ENCODE measurements at regions not wholly inside any gene's neighbourhood (a gene's known extent, or its start where the extent isn't known, plus 50 kb on each side); places are given as distances from the start of the nearest gene placed in this dataset.

DNA sequence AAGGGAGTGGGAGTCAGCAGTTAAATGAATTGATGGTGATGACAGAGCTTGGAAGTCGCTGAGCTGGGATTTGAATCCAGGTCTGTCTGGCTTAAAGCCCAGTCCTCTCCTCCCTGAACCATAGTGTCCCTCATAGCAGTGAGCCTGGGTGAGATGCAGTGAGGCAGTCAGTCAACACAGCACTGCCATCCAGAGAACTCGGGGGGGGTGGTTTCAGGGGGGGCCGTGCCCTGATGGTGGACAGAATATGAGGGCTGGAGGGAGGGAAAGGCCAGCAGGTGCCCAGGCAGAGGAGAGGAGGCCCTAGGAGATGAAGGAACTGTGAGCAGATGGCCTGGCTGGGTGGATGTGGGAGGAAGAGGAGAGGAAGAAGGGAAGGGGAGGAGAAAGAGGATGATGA is 405.6 kb downstream of the PTPRU start:
- no peak for DNase-seq (ENCODE audit: low read depth)
- Histone ChIP-seq H3K36me3 (ENCODE audit: control insufficient read depth, insufficient read depth, low read length) (no peaks in the 10 kb centered on the region), H3K27me3 (ENCODE audit: control insufficient read depth, insufficient read depth, low read length) (no peaks in the 10 kb centered on the region), H3K4me3 (ENCODE audit: low read depth, low read length) (no peak overlapping the region)
- TF ChIP-seq, protein P1, sequence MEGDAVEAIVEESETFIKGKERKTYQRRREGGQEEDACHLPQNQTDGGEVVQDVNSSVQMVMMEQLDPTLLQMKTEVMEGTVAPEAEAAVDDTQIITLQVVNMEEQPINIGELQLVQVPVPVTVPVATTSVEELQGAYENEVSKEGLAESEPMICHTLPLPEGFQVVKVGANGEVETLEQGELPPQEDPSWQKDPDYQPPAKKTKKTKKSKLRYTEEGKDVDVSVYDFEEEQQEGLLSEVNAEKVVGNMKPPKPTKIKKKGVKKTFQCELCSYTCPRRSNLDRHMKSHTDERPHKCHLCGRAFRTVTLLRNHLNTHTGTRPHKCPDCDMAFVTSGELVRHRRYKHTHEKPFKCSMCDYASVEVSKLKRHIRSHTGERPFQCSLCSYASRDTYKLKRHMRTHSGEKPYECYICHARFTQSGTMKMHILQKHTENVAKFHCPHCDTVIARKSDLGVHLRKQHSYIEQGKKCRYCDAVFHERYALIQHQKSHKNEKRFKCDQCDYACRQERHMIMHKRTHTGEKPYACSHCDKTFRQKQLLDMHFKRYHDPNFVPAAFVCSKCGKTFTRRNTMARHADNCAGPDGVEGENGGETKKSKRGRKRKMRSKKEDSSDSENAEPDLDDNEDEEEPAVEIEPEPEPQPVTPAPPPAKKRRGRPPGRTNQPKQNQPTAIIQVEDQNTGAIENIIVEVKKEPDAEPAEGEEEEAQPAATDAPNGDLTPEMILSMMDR (IDR thresholded peaks at IDR 0.05; ENCODE audit: insufficient read depth, low read length, poor library complexity, severe bottlenecking), result no peak

DNA sequence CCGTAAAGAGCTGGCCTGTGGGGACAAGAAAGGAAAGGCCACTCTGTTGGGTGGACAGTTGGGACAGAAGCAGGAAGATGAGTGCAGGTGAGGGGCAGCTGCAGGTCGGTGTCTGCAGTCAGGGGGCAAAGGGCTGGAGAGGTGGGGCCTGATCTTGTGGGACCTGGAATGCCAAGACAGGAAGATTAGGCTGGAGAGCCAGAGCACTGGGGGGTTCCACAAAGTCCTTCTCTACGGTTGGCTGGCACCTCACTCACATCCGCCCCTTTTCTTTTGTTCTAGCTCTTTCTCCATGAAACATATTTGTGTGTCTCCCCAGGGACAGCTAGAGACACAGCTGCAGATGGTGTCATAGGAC is 404.1 kb downstream of the PTPRU start:
- no peaks in the 10 kb centered on the region for H3K36me3 ChIP-seq (ENCODE audit: control insufficient read depth, insufficient read depth, low read length)
- TF ChIP-seq, protein P1 (IDR thresholded peaks at IDR 0.05; ENCODE audit: insufficient read depth, low read length, poor library complexity, severe bottlenecking), result no peak
- H3K4me3 ChIP-seq (ENCODE audit: low read depth, low read length), result no peak overlapping the region
- no peaks in the 10 kb centered on the region for H3K27me3 ChIP-seq (ENCODE audit: control insufficient read depth, insufficient read depth, low read length)
- peak; percentile 10 for DNase-seq (ENCODE audit: low read depth)

DNA sequence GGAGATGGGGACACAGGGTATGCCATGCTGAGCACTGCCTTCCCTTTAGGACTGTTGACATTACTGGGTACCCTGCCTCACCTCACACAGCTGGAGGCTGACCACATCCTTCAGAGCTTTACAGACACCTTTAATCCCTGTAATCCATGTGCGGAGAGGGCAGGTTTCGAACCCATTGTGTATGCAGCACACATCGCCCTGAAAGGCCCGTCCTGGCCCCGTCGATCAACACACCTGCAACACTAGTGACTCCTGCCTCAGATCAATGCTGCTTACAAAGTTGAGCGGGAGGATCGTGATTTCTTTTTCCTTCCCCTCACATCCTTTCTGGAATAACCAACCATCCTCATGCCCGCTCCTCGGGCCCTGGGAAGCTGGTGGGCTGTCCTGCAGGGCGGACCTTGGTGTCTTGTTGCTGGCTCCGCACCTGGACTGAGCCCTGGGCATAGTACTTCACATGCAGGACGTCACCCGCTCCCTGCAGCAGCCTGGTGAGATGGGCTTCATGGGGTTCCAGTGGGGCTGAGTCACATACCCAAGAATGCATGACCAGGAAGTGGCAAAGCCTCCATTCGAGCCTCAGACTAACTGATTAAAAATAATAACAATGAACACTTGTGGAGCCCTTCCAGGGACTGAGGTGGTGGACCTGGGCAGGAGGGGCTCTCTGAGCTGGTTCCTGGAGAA is 403.6 kb downstream of the PTPRU start:
- TF ChIP-seq, protein P1 (IDR thresholded peaks at IDR 0.05; ENCODE audit: insufficient read depth, low read length, poor library complexity, severe bottlenecking), result no peak

DNA sequence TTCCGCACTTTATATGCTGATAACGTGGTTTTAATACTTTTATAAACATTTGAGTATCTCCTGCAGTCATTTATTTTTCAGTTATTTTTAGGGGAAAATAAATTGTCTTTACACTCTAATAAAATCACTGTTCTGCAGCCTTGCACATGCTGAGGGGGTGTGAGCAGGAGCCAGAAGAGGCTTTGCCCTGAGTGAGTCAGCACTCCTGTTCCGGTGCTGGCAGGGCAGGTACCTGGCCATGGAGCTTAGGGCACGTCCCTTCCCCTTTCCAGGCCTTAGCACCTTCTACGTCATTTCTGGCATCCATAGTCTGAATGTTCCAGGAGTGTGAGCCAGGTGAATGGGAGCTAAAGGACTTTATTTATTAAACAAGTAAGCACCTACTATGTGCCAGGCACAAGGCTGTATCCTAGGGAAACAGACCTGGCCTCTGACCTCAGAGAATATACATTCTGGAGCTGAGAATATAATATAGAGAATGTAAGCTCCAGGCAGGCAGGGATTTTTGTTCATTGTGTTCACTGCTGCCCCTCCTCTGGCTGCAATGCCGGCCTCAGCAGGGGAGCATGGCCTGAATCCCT is 402.9 kb downstream of the PTPRU start:
- TF ChIP-seq, protein P1 (IDR thresholded peaks at IDR 0.05; ENCODE audit: insufficient read depth, low read length, poor library complexity, severe bottlenecking), result no peak
- H3K36me3 ChIP-seq (ENCODE audit: control insufficient read depth, insufficient read depth, low read length), result no peaks in the 10 kb centered on the region
- H3K4me3 ChIP-seq (ENCODE audit: low read depth, low read length), result no peak overlapping the region
- no peaks in the 10 kb centered on the region for H3K27me3 ChIP-seq (ENCODE audit: control insufficient read depth, insufficient read depth, low read length)
- peak; percentile 52 for DNase-seq (ENCODE audit: low read depth)

More for the DNA sequence above, 403.6 kb downstream of the PTPRU start:
- H3K4me3 ChIP-seq (ENCODE audit: low read depth, low read length), result no peak overlapping the region
- peak; percentile 95 for DNase-seq (ENCODE audit: low read depth)
- no peaks in the 10 kb centered on the region for H3K27me3 ChIP-seq (ENCODE audit: control insufficient read depth, insufficient read depth, low read length)
- no peaks in the 10 kb centered on the region for H3K36me3 ChIP-seq (ENCODE audit: control insufficient read depth, insufficient read depth, low read length)

DNA sequence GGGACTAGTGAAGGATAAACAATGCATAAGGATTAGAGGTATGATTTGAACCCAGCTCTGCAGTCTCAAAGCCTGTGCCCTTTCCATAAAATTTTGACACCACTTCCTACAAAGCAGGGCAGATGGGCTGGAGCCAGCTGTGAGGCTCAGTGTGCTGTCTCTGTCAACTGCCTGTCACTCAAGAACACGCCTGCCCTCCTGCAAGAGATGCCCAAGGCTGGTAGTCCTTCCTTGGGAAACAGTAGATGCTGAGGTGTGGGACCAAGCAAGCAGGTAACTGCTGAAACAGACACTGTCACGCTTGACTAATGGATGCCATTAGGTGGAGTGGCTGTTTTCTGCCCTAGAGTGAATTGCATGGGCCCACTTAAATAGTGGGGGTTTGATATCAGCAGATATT is 402.0 kb downstream of the PTPRU start:
- TF ChIP-seq, protein P1 (IDR thresholded peaks at IDR 0.05; ENCODE audit: insufficient read depth, low read length, poor library complexity, severe bottlenecking), result no peak
- no peaks in the 10 kb centered on the region for H3K27me3 ChIP-seq (ENCODE audit: control insufficient read depth, insufficient read depth, low read length)
- H3K4me3 ChIP-seq (ENCODE audit: low read depth, low read length), result no peak overlapping the region
- DNase-seq (ENCODE audit: low read depth), result no peak
- H3K36me3 ChIP-seq (ENCODE audit: control insufficient read depth, insufficient read depth, low read length), result no peaks in the 10 kb centered on the region

DNA sequence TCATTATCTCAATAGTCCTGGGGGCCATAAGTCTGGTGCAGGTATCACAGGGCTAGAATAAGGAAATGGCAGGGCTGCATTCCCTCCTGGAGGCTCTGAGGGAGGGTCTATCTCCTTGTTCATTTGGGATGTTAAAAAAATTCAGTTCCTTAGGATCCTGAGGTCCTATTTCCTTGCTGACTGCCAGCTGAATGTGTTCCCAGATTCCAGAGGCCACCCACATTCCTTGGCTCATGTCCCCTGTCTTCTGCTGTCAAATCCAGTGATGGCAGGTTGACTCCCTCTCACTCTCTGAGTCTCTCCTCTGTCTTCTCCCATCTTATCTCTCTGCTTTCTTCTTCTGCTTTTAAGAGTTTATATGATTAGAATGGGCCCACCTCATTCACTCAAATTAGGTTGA is 400.6 kb downstream of the PTPRU start:
- H3K36me3 ChIP-seq (ENCODE audit: control insufficient read depth, insufficient read depth, low read length), result no peaks in the 10 kb centered on the region
- no peaks in the 10 kb centered on the region for H3K27me3 ChIP-seq (ENCODE audit: control insufficient read depth, insufficient read depth, low read length)
- H3K4me3 ChIP-seq (ENCODE audit: low read depth, low read length), result no peak overlapping the region
- TF ChIP-seq, protein P1 (IDR thresholded peaks at IDR 0.05; ENCODE audit: insufficient read depth, low read length, poor library complexity, severe bottlenecking), result no peak
- DNase-seq (ENCODE audit: low read depth), result no peak

All from kidney epithelial cell (primary cell).